Glutamatergic neuron (in vitro differentiated cells): ENCODE measurements at regions not wholly inside any gene's neighbourhood (a gene's known extent, or its start where the extent isn't known, plus 50 kb on each side); places are given as distances from the start of the nearest gene placed in this dataset.
"Not testable (repeated sequence)": the region's sequence is repeated elsewhere in the genome, so short reads cannot be mapped to it uniquely, and the experiment has no call there.

ENCODE experiments used
- DNase-seq: peaks from one replicate; pipeline ENCODE4 v3.0.0; 2022
- H3K27ac Mint-ChIP-seq: one replicate; pipeline ENCODE4 v1.8.0; 2020; ENCODE audit warnings: mild to moderate bottlenecking, mixed read lengths, inconsistent platforms; ENCODE audit not compliant: unreplicated experiment
- H3K27me3 Mint-ChIP-seq: one replicate; pipeline ENCODE4 v1.8.0; 2020; ENCODE audit warnings: mild to moderate bottlenecking, moderate library complexity, mixed read lengths, inconsistent platforms; ENCODE audit not compliant: unreplicated experiment
- H3K36me3 Mint-ChIP-seq: one replicate; pipeline ENCODE4 v1.8.0; 2020; ENCODE audit warnings: mild to moderate bottlenecking, mixed read lengths, inconsistent platforms; ENCODE audit not compliant: unreplicated experiment
- H3K4me1 Mint-ChIP-seq: one replicate; pipeline ENCODE4 v1.8.0; 2020; ENCODE audit warnings: mild to moderate bottlenecking, low read depth, mixed read lengths, inconsistent platforms; ENCODE audit not compliant: unreplicated experiment
- H3K4me3 Mint-ChIP-seq: one replicate; pipeline ENCODE4 v1.8.0; 2020; ENCODE audit warnings: mild to moderate bottlenecking, mixed read lengths, inconsistent platforms; ENCODE audit not compliant: unreplicated experiment
- H3K9me3 Mint-ChIP-seq: one replicate; pipeline ENCODE4 v1.8.0; 2020; ENCODE audit warnings: mild to moderate bottlenecking, moderate library complexity, mixed read lengths, inconsistent platforms; ENCODE audit not compliant: unreplicated experiment
- CTCF ChIP-seq: fragments of 200-600 bp; sonication (generic); IDR thresholded peaks from one replicate; pipeline ENCODE4 v1.5.0; 2021; ENCODE audit not compliant: partially characterized antibody, unreplicated experiment

- Mint-ChIP-seq H3K36me3 (no peaks in the 10 kb centered on the region), H3K9me3 (no peaks in the 10 kb centered on the region), H3K4me3 (no peak overlapping the region), H3K27ac (no peak overlapping the region), H3K27me3 (peaks cover 2% of the 10 kb centered on the region), H3K4me1 (no peaks in the 10 kb centered on the region)
- no peak for TF ChIP-seq CTCF
- DNase-seq: no peak
These were observed 106.0 kb downstream of the RAP2A start for GRCh38 chr13:97539651-97540610.

GRCh38 chr13:97540696-97541095, 106.7 kb downstream of the RAP2A start:
- no peak for DNase-seq
- H3K4me1 Mint-ChIP-seq: no peaks in the 10 kb centered on the region
- no peak for TF ChIP-seq CTCF
- no peaks in the 10 kb centered on the region for H3K9me3 Mint-ChIP-seq
- H3K4me3 Mint-ChIP-seq: no peak overlapping the region
- no peak overlapping the region for H3K27ac Mint-ChIP-seq
- H3K27me3 Mint-ChIP-seq: no peaks in the 10 kb centered on the region
- no peaks in the 10 kb centered on the region for H3K36me3 Mint-ChIP-seq

GRCh38 chr13:97542102-97542685, 108.2 kb downstream of the RAP2A start:
- DNase-seq: no peak
- Mint-ChIP-seq H3K4me1 (no peaks in the 10 kb centered on the region), H3K27ac (no peak overlapping the region), H3K36me3 (no peaks in the 10 kb centered on the region), H3K4me3 (no peak overlapping the region), H3K9me3 (no peaks in the 10 kb centered on the region), H3K27me3 (no peaks in the 10 kb centered on the region)
- no peak for TF ChIP-seq CTCF

- Mint-ChIP-seq H3K27me3 (no peaks in the 10 kb centered on the region), H3K27ac (no peak overlapping the region), H3K4me3 (no peak overlapping the region), H3K9me3 (no peaks in the 10 kb centered on the region), H3K36me3 (no peaks in the 10 kb centered on the region), H3K4me1 (no peaks in the 10 kb centered on the region)
- no peak for TF ChIP-seq CTCF
- DNase-seq: no peak
These were observed 110.2 kb downstream of the RAP2A start for GRCh38 chr13:97544031-97544765.

GRCh38 chr13:97544971-97545499, 111.1 kb downstream of the RAP2A start:
- not testable (repeated sequence) for H3K4me1 Mint-ChIP-seq, H3K4me3 Mint-ChIP-seq, H3K9me3 Mint-ChIP-seq

More at GRCh38 chr13:97544971-97545499, 111.1 kb downstream of the RAP2A start:
- not testable (repeated sequence) for H3K27me3 Mint-ChIP-seq, DNase-seq, H3K36me3 Mint-ChIP-seq, H3K27ac Mint-ChIP-seq
